ENCODE measurements at regions not wholly inside any gene's neighbourhood (a gene's known extent, or its start where the extent isn't known, plus 50 kb on each side); places are given as distances from the start of the nearest gene placed in this dataset.

DNA sequence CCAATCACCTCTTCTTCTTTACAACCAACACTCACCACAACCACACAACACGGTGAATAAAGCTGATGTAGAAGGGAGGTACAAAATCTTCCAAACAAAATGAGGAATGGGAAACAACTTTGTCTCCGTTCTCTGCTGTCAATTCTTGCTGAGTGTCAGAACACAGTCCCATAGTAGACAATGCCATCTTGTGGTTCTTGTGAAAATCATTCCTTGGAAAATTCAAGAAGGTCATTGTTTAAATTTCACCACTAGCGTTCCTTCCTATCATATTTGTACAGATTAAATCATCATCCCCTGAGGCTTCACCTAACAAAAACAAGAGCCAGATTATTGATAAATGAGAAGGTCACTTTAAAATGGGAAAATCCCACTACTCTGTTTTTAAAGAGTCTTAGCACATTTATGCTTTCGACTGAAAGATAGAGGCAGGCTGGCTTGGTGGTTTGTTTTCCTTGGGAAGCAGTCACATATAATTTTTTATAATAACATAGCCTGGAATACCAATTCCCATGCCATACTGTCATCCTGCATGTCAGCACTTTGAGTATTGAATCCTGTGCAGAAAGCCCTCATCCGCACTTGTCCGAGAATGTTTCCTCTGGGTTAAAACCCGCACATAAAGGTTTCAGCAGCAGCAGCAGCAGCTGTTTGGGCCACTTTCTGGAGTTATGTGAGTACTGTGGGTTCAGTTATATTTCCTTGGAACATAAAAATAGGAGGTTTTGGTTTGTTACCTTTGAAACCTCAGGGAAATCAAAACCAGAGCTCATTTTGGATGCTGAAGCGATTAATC is 395.0 kb upstream of the SMARCA2 start:
- TF ChIP-seq, protein P1, sequence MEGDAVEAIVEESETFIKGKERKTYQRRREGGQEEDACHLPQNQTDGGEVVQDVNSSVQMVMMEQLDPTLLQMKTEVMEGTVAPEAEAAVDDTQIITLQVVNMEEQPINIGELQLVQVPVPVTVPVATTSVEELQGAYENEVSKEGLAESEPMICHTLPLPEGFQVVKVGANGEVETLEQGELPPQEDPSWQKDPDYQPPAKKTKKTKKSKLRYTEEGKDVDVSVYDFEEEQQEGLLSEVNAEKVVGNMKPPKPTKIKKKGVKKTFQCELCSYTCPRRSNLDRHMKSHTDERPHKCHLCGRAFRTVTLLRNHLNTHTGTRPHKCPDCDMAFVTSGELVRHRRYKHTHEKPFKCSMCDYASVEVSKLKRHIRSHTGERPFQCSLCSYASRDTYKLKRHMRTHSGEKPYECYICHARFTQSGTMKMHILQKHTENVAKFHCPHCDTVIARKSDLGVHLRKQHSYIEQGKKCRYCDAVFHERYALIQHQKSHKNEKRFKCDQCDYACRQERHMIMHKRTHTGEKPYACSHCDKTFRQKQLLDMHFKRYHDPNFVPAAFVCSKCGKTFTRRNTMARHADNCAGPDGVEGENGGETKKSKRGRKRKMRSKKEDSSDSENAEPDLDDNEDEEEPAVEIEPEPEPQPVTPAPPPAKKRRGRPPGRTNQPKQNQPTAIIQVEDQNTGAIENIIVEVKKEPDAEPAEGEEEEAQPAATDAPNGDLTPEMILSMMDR (IDR thresholded peaks at IDR 0.05): no peak
- no peak for TF ChIP-seq POLR2A (IDR thresholded peaks at IDR 0.05)
- TF ChIP-seq POLR2AphosphoS5 (IDR thresholded peaks at IDR 0.05): no peak
